Endothelial cell of umbilical vein (primary cell): ENCODE measurements at regions not wholly inside any gene's neighbourhood (a gene's known extent, or its start where the extent isn't known, plus 50 kb on each side); places are given as distances from the start of the nearest gene placed in this dataset.

Experiments
- BruUV-seq: library from RNA; stranded (reverse); fragments of 400-500 nt; replicated peaks from 2 replicates; lab custom pipeline; 2021; lab: Mats Ljungman, UMichigan
- CTCF ChIA-PET: fragments of 300-600, 350-600 bp; sonication (Branson Sonifier 250); formaldehyde crosslinking; loops from one replicate; lab custom pipeline; 2021; ENCODE audit warnings: antibody characterized with exemption, inconsistent platforms; lab: Charles Lee
- POLR2A ChIA-PET: fragments of 300-600, 350-600 bp; sonication (Branson Sonifier 250); formaldehyde crosslinking; loops from one replicate; lab custom pipeline; 2021; ENCODE audit warnings: antibody characterized with exemption, inconsistent platforms; lab: Charles Lee
- DNase-seq: peaks from one replicate; pipeline ENCODE4 v3.0.0-alpha.2; 2011; ENCODE audit warnings: low read depth, low spot score
- FAIRE-seq: peaks from 2 replicates; lab custom pipeline; 2011; peaks lifted over from hg19 to GRCh38; lab: Jason Lieb, UNC
- H2AFZ ChIP-seq: 2 replicates; pipeline ENCODE4 v1.6.0; 2012; ENCODE audit warnings: low read depth, low read length, control low read depth, inconsistent platforms
- H3K27ac ChIP-seq: 2 replicates; pipeline ENCODE4 v1.5.1; 2011; ENCODE audit warnings: low read depth, mild to moderate bottlenecking, control low read depth, low read length, moderate library complexity; ENCODE audit not compliant: insufficient read depth
- H3K27me3 ChIP-seq, 2 experiments: 2 replicates each; pipeline versions ENCODE4 v1.6.0 to v1.6.1; 2011; ENCODE audit warnings: low read length in 2 of 2, mixed read lengths in 1 of 2; ENCODE audit not compliant: control insufficient read depth in 2 of 2, insufficient read depth in 2 of 2
- H3K36me3 ChIP-seq, 2 experiments: 2 replicates in 1 of 2; 3 replicates in 1 of 2; pipeline ENCODE4 v1.5.1; 2011; ENCODE audit warnings: low read length in 2 of 2, mild to moderate bottlenecking in 1 of 2, moderate library complexity in 1 of 2; ENCODE audit not compliant: control insufficient read depth in 2 of 2, insufficient read depth in 2 of 2; ENCODE audit errors: extremely low read depth in 1 of 2
- H3K4me1 ChIP-seq: 3 replicates; pipeline ENCODE4 v1.5.1; 2011; ENCODE audit warnings: mild to moderate bottlenecking, low read length; ENCODE audit not compliant: control insufficient read depth, insufficient read depth; ENCODE audit errors: extremely low read depth
- H3K4me2 ChIP-seq: 2 replicates; pipeline ENCODE4 v1.6.1; 2011; ENCODE audit warnings: low read length, control low read depth, mixed read lengths; ENCODE audit not compliant: insufficient read depth
- H3K4me3 ChIP-seq, 3 experiments: fragments of 200-600 bp in 1 of 3; sonication (generic), shearing (Covaris generic) in 1 of 3; replicated peaks in 1 of 3; 2 replicates each; pipeline ENCODE4 v1.5.1; 2011 to 2016; ENCODE audit warnings: control low read depth in 3 of 3, low read length in 3 of 3, mild to moderate bottlenecking in 2 of 3, inconsistent platforms in 1 of 3, low read depth in 1 of 3, moderate library complexity in 1 of 3; ENCODE audit not compliant: insufficient read depth in 1 of 3
- H3K79me2 ChIP-seq: 2 replicates; pipeline ENCODE4 v1.6.0; 2012; ENCODE audit warnings: low read length, inconsistent platforms; ENCODE audit not compliant: control insufficient read depth, insufficient read depth
- H3K9ac ChIP-seq: replicated peaks from 2 replicates; pipeline ENCODE3; 2011; ENCODE audit warnings: low read length, control low read depth; ENCODE audit not compliant: insufficient read depth; ENCODE audit errors: extremely low read depth
- H3K9me1 ChIP-seq: replicated peaks from 3 replicates; pipeline ENCODE4 v1.6.0; 2011; ENCODE audit warnings: mild to moderate bottlenecking, low read length; ENCODE audit not compliant: control insufficient read depth, insufficient read depth; ENCODE audit errors: extremely low read depth
- H3K9me3 ChIP-seq: replicated peaks from 2 replicates; pipeline ENCODE4 v1.5.1; 2012; ENCODE audit warnings: low read length, inconsistent platforms; ENCODE audit not compliant: control insufficient read depth, insufficient read depth
- H4K20me1 ChIP-seq: replicated peaks from 2 replicates; pipeline ENCODE3; 2011; ENCODE audit warnings: mild to moderate bottlenecking, low read length; ENCODE audit not compliant: control insufficient read depth, insufficient read depth; ENCODE audit errors: extremely low read depth
- GATA2 ChIP-seq: IDR thresholded peaks from 2 replicates; pipeline ENCODE4 v1.7.0; 2011; ENCODE audit warnings: low read depth, mild to moderate bottlenecking, moderate library complexity, mixed read lengths, low read length; ENCODE audit not compliant: insufficient read length, insufficient read depth
- JUN ChIP-seq: IDR thresholded peaks from 2 replicates; pipeline ENCODE4 v1.6.1; 2011; ENCODE audit warnings: borderline replicate concordance, low read depth; ENCODE audit not compliant: insufficient read length, insufficient read depth
- MYC ChIP-seq: IDR thresholded peaks from one replicate; pipeline ENCODE4 v1.6.1; 2011; ENCODE audit warnings: mild to moderate bottlenecking, low read depth, low read length
- POLR2A ChIP-seq: IDR thresholded peaks from 2 replicates; pipeline ENCODE4 v1.6.1; 2012; ENCODE audit warnings: low read depth, mild to moderate bottlenecking, control low read depth, low read length
- dilution Hi-C: fragments of 300-500 bp; cut with MboI; formaldehyde crosslinking; loops from one replicate; pipeline ENCODE4 v1.15.0; 2019; ENCODE audit warnings: low sequenced_read_pairs; ENCODE audit not compliant: extremely low pct_ligation_motif_present
- intact Hi-C: fragments of 100-400 bp; cut with micrococcal nuclease; formaldehyde crosslinking; loops from one replicate; pipeline ENCODE4 v1.10.0; 2022

GRCh38 chr6:140040396-140040795 lies 665.9 kb upstream of the CITED2 start:
- Histone ChIP-seq H3K79me2 (no peaks in the 10 kb centered on the region), H3K9me3 (no peaks in the 10 kb centered on the region), H3K9ac (no peak overlapping the region), H2AFZ (no peak overlapping the region), H3K4me1 (no peaks in the 10 kb centered on the region), H3K4me3 (no peak overlapping the region), H4K20me1 (no peaks in the 10 kb centered on the region), H3K36me3 (no peaks in the 10 kb centered on the region), H3K9me1 (no peaks in the 10 kb centered on the region), H3K27ac (no peak overlapping the region), H3K4me2 (no peak overlapping the region), H3K27me3 (no peaks in the 10 kb centered on the region)
- POLR2A ChIA-PET: no interaction called here
- dilution Hi-C loops (no loop called here), intact Hi-C loops (no loop called here)
- DNase-seq (no peak), FAIRE-seq (no peak)
- TF ChIP-seq POLR2A: no peak
- no TSS peak for BruUV-seq
- CTCF ChIA-PET: no interaction called here

DNA sequence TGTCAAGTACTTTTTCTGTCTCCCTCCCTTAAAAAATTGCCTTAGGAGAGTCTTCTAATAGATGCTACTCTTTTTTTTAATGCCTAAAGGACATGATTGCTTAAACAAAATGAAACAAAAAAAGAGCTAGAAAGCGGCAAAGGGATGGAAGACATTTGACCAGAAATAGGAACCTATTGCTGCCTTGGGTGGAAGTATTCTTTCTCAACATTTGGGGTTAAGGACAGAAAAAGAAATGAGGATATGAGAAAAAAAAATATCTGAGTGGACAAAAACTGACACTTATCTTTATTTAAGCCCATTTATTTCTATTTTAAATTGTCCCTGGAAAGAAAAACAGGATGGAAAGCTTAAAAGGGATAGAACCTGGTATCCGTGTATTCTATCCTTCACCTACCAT lies 664.9 kb upstream of the CITED2 start:
- dilution Hi-C loops: no loop called here

More for the DNA sequence above, 664.9 kb upstream of the CITED2 start:
- ChIA-PET POLR2A (no interaction called here), CTCF (no interaction called here)
- H3K27me3 ChIP-seq: no peaks in the 10 kb centered on the region
- H3K27ac ChIP-seq: no peak overlapping the region
- no peak overlapping the region for H2AFZ ChIP-seq
- no peaks in the 10 kb centered on the region for H3K4me1 ChIP-seq
- no peak for DNase-seq
- no peak overlapping the region for H3K9ac ChIP-seq
- no peak overlapping the region for H3K4me3 ChIP-seq
- H4K20me1 ChIP-seq: no peaks in the 10 kb centered on the region
- TF ChIP-seq POLR2A (no peak), GATA2 (no peak), JUN (no peak), MYC (no peak)
- H3K9me1 ChIP-seq: no peaks in the 10 kb centered on the region
- intact Hi-C loops: no loop called here
- H3K4me2 ChIP-seq: no peak overlapping the region
- FAIRE-seq: no peak
- H3K79me2 ChIP-seq: no peaks in the 10 kb centered on the region
- H3K36me3 ChIP-seq: no peaks in the 10 kb centered on the region
- H3K9me3 ChIP-seq: no peaks in the 10 kb centered on the region
- BruUV-seq: no TSS peak
